HCEC 1CT (cell line): ENCODE measurements at regions not wholly inside any gene's neighbourhood (a gene's known extent, or its start where the extent isn't known, plus 50 kb on each side); places are given as distances from the start of the nearest gene placed in this dataset.

Experiments
- DNase-seq: peaks from one replicate; pipeline ENCODE4 v3.0.0-alpha.2; 2017

DNA sequence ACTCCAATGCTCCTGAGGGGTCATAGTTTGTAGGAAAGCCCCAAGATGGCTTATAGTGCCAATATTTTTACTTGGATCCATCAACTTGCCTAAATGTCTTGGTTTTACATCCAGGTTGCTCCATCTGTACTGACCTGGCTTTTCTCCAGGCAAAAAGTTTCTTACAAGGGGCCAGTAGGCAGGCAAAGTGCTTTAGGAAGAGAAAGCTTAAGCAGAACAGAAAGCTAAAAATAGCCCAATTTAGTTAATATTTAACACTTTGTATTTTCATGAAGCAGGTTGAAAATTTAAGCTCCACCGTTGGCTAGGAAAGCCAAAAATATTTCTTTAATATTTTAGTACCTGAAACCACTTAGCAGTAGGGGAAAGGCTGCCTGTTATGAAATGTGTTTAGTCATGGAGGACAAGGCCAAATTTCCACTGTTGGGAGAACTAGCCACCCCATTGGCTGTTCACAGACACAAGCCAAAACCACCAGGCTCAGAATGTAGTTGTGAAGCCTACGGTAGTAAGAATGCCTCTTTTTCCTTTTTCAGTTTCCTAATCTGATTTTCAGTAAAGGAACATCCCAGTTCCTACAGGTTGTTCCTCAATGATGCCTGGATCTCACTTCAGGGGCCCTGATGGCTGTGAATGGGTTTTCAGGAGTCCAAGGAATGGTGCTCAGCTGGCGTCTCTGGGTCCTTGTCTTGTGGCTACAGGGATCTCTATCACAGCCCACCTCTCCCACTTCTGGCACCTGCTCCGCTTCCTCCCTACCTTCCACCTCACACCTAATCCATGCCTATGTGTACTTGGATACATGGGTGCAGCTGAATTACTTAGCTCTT is 324.8 kb downstream of the PMP22 start:
- DNase-seq = peak; percentile 47

DNA sequence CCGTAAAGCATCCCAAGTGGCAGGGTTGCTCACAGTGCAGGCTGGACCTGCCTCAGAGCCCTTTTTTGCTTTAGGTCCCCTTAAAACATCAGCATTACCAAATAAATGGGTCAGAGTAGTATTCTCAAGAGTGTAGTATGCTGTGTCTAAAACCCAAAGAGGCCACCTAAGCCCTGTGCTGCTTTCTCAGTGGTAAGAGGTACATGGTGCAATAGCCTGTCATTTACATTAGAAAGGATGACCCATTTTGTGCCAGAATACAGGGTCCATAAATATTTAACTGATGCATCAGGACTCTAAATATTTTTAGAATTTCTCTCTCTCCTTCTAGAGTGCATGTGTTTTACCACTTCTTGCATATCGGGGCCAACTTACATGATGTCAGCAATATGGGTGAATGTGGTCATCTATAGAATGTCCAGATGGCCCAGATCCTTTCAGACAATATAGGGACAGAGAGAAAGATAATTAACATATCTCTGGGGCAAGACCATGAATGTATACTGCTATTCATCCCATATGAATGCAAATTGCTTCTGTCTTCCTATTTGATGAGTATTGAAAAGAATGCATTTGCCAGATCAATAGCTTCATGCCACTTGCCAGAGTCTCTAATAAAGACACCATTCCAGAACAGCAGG is 329.2 kb downstream of the PMP22 start:
- no peak for DNase-seq

DNA sequence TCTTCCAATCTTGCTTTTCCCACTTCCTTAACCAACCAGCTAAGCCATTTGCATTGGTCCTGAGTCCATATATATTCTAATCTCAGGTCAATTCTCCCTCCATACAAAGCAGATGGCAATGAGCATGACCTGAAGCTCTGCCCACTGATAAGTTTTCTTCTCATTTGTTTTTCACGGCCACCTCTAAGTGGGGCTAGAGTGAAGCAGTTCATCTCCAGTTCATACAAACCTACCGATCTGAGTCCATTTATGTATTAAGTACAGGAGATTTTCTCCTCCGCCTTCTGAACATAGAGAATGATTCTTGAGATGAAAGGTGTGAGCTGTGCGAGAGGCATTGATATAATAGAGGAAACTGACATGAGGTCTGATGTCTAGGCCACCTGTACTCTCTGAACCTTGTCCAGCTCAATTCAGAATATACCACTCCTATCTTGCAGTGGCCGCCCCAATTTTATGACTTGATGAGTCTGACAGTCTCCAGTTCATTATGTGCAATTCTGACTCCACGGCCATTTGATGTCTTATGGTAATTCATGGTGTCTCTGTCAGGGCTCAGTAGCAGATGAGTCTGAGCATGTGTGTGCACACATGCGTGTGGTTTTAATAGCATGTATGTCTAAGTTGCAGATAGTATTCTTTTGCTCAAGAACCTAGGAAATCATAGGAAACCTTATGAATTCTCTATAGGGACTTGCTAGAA is 329.8 kb downstream of the PMP22 start:
- no peak for DNase-seq

DNA sequence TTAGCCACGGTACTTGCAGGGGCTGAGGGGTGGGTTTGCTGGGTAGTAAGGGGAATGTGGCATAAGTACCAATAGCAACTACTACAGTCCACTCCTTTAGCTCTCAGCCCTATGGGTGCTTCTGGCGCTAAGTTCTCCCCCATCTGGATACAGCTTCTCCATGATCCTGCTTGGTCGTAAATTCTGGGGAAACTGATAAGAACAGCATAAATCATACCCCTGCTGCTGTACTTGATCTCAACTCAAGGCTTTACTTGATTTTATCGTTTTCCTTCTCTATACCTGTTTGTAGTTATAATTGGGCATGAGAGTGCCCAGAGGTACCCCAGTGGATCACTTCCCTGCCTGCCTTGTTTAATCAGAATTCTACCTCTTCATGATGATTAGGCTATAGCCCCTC is 331.4 kb downstream of the PMP22 start:
- no peak for DNase-seq

DNA sequence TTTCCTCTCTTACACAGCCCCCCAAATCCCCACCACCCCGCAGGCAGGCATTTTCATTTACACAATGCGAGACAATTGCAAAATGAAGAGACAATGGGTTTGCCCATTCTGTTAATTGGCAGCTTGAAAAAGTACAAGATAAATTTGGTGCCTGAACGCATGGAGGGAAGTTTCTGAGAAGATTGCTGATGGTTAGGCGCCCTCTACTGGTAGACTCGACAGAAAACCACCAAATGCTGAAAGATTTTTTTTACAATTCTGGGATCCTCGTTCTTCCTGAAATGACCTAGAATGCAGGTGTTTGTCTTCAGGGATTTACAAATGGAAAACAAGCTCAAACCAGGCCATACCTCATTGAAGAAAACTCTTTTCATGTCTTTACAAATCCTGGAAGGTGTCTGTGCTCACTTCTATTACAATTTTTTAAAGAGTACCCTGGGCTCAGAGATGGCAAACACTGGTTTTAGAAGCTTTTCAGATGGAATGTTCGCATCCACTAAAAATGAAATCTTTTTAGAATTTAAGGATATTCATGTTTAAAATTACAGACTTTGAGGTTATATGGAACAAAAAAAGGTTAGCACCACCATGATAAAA is 338.5 kb downstream of the PMP22 start:
- DNase-seq = peak; percentile 66

DNA sequence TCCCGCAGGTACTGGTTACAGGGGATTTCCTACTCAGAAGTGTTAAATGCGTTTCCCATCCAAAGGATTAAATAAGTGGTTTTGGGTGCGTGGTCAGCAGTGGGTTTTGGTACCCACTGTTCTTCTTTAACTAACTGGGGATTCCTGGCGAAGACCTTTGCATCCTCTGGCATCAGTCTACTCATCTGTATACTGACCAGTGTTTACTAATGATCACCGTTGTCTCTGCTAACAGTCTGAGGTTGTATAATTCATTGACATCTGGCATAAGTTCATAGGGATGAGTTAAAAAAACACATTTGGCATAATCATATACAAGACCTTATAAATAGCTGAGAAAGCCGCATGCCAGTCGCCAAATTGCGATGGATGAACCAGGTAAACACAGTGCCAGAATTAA is 339.1 kb downstream of the PMP22 start:
- DNase-seq = no peak

DNA sequence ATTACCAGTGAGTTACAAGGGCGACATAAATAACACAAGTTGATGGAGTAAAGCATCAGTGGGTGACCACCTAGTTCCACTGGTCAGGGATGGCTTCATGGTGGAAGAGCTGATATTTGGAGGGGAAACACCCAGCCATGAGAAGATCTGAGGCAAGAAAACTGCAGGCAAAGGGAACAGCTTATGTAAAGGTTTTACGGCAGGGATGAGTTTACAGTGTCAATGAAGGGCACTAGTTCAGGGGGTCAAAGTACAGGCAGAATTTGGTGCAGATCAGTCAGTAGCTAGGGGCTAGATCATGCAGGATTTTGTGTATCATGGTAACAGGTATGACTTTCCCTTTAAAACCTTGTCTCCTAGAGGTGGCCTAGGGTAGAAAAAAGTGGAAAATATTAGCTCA is 339.6 kb downstream of the PMP22 start:
- no peak for DNase-seq

DNA sequence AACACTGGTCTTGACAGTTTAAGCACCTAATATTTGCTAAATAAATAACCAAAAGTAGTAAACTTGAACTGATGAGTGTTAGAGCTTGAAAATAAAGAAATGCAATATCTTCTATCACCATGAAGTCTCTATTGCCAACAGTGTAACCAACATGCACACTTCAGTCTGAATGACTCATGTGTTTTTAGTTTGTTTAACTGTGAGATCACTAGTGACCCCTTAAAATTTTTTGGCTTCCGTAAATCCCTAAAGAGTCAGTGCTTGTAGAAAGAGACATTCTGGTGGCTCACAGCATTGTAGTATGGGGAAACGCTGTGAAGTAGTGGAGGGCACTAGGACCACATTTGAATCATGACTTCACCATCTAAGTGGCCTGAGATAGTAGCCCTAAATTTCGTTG is 341.1 kb downstream of the PMP22 start:
- peak; percentile 35 for DNase-seq

DNA sequence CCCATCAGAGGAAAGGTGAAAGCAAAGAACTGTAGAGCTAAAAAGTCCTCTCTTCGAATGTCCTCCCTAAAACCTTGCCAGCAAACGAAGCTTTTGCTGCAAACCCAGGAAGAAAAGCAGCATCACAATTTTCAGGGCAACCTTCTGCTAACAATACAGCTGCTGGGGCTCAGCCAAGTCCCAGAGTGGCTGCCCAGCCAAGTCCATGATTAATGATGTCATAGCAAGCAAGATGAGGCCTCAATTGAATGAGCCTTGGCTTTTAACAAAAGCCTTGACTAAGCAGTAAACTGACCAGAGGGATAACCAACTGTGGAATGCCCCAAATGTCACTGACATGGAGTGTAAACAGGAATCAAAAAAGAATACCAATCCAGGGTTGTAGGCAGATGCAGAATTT is 342.7 kb downstream of the PMP22 start:
- DNase-seq = no peak

DNA sequence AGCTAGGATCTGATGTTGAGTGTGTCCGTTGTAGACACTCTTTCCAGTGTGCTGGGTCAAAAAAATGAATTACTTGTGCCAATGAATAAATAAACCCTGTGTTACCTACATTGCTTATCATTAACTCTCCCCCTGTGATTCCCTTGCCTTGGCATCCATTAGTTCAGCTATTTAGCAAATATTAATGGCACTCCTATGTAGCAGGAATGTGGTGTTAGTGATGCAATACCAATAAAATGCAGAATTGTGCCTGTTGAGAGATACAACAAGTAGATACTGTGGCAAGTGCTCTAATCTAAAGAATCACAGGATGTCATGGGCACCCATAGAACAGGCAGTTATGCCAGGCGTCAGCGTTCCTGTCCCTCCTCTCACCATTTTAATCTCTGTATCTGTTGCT is 343.2 kb downstream of the PMP22 start:
- DNase-seq = no peak

DNA sequence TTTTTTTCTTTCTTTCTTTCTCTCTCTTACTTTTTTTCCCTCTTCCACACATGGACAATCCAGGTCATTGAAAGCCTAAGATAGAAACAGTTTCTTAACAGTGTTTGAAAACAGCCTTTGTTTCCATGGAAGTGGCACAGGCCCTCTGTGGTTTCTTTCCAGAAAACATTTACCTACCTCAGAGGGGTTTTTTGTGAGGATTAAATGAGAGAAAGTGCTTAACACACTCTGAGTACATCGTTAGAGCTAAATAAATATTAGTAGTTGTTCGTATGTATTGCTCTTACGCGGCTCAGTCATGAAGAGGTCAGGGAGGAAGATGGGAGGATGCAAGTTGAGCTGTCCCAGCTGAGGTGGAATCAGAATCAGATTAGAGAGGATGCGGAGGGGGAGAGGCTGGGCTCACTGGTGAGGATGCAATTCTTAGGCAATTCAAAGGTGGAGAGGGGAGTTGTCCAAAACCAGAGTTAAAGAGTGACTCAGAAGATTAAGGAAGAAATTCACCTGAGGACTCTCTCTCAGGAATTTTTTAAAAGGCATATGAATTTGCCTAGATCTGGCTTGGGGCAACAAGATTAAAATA is 345.4 kb downstream of the PMP22 start:
- DNase-seq = no peak

DNA sequence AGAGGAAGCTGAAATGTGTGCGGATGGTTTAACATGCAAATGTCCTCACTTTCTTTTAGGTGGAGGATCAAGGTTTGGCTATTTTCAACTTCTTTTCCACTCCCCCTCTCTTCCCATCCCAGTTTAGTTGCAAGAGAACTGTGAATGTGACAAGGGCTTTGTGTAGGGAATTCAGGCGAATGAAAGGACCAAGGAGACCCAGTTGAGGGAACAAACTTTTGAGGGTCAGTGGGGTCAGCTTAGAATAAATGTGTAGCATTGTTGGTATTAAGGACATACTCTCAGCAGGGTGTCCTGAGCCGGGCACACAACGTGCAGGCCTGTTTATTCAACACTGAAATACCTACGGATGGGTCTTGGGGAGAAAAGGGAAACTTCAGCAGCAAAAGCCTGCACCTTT is 346.0 kb downstream of the PMP22 start:
- DNase-seq = no peak

DNA sequence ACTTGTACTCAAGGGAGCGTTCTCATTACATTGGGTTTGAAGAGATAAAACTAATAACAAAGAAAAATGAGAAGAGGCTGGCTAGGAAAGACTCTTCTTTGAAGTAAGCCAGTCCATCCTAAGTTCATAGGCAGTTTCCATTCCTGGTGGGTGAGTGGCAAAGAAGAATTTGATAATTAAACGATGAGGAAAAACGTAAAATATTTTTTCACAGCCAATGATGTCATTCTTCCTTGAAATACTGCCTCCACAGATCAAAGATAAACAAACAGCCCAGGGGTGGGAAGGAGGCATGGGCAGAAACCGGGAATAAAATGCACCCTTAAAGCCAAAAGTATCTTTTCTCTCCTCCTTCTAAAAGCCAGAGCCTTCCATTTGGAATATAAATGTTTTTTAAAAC is 346.6 kb downstream of the PMP22 start:
- no peak for DNase-seq

DNA sequence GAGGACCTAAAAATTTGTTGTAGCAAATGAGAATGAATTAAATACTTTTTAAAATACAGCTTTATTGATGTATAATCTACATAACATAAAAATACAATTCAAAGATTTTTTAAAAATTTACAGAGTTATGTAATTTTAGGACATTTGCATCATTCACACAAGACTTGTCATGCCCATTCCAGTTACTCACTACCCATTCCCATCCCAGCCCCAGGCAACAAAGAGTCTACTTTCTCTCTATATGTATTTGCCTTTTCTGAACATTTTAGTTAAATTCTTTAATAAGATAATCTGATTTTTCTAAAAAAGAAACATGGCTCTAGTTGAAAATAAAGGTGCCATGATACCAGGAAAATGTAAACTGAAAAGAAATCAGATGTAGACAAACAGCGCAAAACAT is 354.2 kb downstream of the PMP22 start:
- no peak for DNase-seq

DNA sequence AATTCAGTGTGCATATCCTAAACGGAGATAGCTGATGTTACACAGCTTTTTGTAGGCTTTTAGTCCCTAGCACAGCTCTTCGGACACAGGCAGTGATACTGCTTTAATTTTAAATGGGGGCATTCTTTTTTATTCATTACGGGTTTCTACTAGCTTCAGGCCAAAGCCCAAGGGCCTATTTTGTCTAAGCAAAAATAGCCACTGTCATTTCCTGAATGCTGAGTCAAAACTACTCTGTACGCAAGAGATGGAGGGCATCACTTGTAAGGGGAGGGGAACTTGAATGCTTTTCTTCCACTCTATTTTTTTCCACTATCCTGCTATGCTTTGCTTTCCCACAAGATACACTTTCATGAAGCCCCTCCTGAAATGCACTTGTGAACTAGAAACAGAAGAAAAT is 360.7 kb downstream of the PMP22 start:
- DNase-seq = no peak

DNA sequence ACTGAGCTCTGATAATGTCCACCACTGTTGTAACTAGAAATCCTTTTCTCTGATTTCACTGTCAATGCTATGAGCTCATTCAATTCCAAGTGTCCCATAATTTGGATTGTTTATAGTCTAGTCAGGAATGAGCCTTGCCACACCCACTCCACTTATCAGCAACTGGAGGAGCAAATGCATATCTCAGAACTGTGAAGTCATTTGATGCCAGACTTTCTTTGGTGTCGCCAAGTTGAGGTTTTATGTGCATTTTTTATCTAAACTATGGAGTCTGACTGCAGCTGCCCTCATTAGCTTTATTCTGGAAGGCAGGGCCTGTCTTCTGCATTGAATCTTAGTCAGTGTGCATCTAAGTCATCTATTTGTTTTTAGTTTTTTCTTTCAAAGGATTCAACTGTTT is 361.3 kb downstream of the PMP22 start:
- DNase-seq = no peak

DNA sequence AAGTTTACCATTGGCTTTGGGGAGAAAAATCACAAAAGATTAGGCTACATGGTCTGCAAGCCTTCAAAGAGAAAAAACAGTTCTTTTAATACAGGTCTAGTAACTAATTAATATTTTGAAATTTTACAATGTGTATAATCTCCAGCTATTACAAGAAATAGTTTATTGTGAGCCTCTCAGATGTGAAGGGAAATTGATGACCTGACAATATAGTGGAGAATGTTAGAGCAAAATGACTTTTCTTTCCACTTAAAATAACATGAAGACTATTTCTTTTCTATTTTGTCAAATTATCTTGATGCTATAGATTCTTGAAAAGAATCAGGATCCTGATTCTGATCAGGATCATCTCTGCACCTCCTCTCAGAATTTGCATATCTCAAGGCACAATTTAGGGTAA is 362.3 kb downstream of the PMP22 start:
- DNase-seq = no peak

DNA sequence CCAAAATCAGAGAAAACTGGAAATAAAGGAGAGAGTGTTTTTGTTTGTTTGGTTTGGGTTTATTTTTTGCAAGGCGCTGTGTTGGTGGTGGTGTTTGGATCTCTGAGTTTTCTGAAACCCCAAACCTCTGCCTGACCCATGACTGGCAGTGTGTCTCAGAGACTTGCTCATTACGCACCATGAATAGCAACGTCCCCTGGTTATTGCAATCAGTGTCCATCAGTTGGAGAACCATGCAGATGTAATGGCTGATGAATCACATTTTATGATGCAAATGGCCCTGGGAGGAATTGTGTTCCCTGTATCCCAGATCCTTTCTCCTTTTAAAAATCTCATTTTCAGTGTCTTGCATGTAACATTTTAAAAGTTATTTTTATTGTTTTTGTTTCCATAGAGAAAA is 362.8 kb downstream of the PMP22 start:
- no peak for DNase-seq

DNA sequence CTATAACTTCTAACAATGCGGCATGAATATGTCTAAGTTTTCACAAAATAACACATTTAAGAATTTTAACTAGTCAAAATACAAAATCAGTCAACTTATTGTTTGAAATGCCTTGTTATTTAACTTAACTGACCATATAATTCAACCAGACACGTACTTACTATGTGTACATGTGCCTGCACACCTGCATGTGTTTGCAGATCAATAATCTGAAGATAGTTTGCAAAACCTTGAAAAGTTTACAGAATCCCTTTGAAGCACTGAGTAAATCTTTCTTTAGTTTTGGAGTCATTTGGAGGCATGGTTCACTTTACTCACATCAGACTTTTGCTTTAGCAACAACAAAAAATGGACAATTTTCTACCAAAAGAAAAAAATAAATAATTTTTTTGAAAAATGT is 363.8 kb downstream of the PMP22 start:
- DNase-seq = no peak

DNA sequence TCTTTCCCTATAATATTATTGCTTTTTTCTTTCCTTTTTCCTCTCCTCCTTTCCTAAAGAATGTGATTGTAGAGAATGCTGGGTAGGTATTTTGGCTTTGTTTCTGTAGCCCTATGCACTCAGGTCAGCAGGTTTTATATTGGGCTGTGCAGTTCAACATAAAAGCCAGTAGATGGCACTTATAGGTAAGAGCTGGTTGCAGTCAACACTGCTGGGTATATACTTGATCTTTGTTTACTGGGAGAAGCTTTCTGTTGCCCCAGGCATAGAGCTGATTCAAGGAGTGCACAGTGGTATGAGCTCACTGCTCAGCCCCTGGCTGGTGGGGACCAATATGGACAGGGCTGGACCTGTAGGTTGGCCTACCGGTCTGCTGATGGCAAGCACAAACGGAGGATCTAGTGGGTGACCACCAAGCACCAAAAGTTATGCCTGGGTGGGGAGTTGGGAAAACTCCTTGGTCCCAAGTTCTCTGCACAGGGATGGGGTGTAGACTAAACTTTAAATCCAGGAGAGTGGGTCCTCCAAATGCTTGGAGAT is 378.9 kb downstream of the PMP22 start:
- DNase-seq = peak; percentile 9

DNA sequence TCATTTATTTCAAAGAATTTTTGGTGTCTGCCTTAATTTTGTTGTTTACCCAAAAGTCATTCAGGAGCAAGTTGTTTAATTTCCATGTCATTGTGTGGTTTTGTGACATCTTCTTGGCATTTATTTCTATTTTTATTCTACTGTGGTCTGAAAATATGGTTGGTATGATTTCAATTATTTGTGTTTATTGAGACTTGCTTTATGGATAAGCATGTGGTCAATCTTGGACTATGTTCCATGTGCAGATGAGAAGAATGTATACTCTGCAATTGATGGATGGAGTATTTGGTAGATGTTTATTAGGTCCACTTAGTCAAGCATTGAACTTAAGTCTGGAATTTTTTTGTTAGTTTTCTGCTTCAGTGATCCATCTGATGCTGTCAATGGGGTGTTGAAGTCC is 383.0 kb downstream of the PMP22 start:
- DNase-seq = peak; percentile 2

DNA sequence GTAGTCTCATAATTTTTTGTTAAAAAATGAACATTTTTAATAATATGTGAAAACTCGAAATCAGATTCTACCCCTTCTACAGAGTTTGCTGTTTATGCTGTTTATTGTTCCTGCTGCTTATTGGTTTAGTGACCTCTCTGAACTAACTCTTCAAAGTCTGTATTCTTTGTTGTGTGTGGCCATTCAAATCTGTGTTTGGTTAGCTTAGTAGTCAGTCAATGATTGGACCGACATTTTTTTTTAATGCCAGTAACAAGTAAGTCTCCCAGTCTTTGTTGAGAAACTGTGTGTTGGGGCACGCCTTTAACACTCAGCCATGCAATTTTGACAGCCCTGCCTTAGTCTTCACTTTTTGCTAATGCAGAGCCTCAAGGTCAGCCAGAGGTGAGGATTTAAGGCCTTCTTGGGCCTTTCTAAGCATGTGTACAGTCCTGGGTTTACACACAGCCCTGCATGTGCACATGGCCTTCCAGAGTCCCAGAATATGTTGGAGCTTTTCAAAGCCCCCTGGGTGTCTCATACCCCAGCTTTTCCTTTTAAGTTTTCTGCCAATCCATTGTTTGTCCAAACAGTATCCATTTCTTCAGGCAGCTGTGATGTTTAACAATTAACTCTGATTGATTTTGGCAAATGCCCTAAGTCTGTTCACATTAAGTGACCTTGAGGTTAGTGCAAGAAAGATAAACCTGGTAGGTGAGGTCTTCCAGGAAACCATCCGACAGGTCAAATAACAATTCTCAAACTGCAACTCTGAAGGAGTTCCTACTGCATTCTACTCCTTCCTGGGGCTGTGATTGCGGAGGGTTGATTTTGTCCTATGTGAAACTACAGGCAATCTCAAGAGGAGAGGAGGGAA is 389.3 kb downstream of the PMP22 start:
- no peak for DNase-seq
